ENCODE measurements at regions not wholly inside any gene's neighbourhood (a gene's known extent, or its start where the extent isn't known, plus 50 kb on each side); places are given as distances from the start of the nearest gene placed in this dataset.
"Not testable (repeated sequence)": the region's sequence is repeated elsewhere in the genome, so short reads cannot be mapped to it uniquely, and the experiment has no call there.

DNA sequence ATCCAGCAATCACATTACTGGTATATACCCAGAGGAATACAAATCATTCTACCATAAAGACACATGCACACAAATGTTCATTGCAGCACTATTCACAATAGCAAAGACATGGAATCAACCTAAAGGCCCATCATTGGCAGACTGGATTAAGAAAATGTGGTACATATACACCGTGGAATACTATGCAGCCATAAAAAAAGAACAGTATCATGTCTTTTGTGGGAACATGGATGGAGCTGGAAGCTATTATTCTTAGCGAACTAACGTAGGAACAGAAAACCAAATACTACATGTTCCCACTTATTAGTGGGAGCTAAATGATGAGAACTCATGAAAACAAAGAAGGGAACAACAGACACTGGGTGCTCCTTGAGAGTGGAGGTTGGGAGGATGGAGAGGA is 60.9 kb downstream of the PGRMC1 start:
- not testable (repeated sequence) for DNase-seq (ENCODE audit: low spot score); H3K27me3 Mint-ChIP-seq (ENCODE audit: low read depth); H3K4me1 Mint-ChIP-seq (ENCODE audit: low read depth); H3K4me3 Mint-ChIP-seq (ENCODE audit: unreplicated experiment); H3K27ac Mint-ChIP-seq (ENCODE audit: unreplicated experiment); H3K36me3 Mint-ChIP-seq (ENCODE audit: low read depth)
- H3K9me3 Mint-ChIP-seq (ENCODE audit: low read depth), result peaks cover 29% of the 10 kb centered on the region

DNA sequence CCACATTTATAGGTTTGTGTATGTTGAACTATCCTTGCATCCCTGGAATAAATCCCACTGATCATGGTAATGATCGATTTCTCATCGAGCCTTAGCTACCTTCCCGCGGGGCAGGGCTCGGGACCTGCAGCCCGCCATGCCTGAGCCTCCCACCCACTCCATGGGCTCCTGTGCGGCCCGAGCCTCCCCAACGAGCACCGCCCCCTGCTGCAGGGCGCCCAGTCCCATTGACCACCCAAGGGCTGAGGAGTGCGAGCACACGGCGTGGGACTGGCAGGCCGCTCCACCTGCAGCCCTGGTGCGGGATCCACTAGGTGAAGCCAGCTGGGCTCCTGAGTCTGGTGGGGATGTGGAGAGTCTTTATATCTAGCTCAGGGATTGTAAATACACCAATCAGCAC is 63.7 kb downstream of the PGRMC1 start:
- not testable (repeated sequence) for H3K27me3 Mint-ChIP-seq (ENCODE audit: low read depth); DNase-seq (ENCODE audit: low spot score); H3K27ac Mint-ChIP-seq (ENCODE audit: unreplicated experiment); H3K4me3 Mint-ChIP-seq (ENCODE audit: unreplicated experiment); H3K4me1 Mint-ChIP-seq (ENCODE audit: low read depth); H3K36me3 Mint-ChIP-seq (ENCODE audit: low read depth)
- H3K9me3 Mint-ChIP-seq (ENCODE audit: low read depth), result peaks cover 29% of the 10 kb centered on the region

DNA sequence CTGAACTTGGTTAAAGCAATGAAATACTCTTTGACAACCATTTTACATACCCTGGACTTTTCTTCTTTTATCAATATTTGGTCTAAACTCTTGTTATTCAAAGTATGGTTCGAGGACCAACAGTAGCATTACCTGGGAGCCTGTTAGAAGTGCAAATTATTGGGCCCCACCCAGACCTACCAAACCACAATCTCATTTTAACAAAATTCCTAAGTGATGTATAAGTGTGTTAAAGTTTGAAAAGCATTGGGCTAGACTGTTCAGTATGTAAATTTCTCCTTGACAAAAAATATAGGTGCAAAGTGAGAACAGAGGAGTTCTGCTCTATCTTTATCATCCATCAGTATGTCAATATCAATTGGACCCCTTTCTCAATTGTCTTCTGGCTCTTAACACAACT is 67.1 kb downstream of the PGRMC1 start:
- H3K4me3 Mint-ChIP-seq (ENCODE audit: unreplicated experiment), result no peak overlapping the region
- peaks cover 13% of the 10 kb centered on the region for H3K9me3 Mint-ChIP-seq (ENCODE audit: low read depth)
- TF ChIP-seq, protein P1, sequence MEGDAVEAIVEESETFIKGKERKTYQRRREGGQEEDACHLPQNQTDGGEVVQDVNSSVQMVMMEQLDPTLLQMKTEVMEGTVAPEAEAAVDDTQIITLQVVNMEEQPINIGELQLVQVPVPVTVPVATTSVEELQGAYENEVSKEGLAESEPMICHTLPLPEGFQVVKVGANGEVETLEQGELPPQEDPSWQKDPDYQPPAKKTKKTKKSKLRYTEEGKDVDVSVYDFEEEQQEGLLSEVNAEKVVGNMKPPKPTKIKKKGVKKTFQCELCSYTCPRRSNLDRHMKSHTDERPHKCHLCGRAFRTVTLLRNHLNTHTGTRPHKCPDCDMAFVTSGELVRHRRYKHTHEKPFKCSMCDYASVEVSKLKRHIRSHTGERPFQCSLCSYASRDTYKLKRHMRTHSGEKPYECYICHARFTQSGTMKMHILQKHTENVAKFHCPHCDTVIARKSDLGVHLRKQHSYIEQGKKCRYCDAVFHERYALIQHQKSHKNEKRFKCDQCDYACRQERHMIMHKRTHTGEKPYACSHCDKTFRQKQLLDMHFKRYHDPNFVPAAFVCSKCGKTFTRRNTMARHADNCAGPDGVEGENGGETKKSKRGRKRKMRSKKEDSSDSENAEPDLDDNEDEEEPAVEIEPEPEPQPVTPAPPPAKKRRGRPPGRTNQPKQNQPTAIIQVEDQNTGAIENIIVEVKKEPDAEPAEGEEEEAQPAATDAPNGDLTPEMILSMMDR (IDR thresholded peaks at IDR 0.05), result no peak
- no peak for DNase-seq (ENCODE audit: low spot score)
- no peaks in the 10 kb centered on the region for H3K27me3 Mint-ChIP-seq (ENCODE audit: low read depth)
- no peaks in the 10 kb centered on the region for H3K4me1 Mint-ChIP-seq (ENCODE audit: low read depth)
- H3K36me3 Mint-ChIP-seq (ENCODE audit: low read depth), result no peaks in the 10 kb centered on the region
- H3K27ac Mint-ChIP-seq (ENCODE audit: unreplicated experiment), result no peak overlapping the region

DNA sequence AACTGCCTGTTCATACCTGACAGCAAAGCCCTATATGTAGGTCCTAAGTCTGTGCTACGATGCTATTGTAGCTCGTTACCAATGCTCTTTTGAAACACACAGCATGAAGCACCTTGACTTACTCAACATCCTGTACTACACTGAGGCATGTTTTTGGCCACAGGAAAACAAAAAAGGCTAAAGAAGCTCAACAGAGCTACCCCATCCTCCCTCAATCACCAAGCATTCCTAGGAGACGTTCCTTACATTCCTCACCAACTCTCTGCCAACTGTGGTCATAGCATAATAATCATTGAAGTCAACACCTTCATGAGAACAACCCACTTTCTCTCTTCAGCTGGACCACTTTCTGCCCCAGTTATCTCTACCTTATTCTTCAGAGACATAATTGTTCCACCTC is 73.7 kb upstream of the SLC25A43 start:
- Mint-ChIP-seq H3K9me3 (ENCODE audit: low read depth) (peaks cover 22% of the 10 kb centered on the region), H3K27me3 (ENCODE audit: low read depth) (no peaks in the 10 kb centered on the region), H3K4me3 (ENCODE audit: unreplicated experiment) (no peak overlapping the region), H3K36me3 (ENCODE audit: low read depth) (no peaks in the 10 kb centered on the region), H3K27ac (ENCODE audit: unreplicated experiment) (no peak overlapping the region), H3K4me1 (ENCODE audit: low read depth) (no peaks in the 10 kb centered on the region)
- TF ChIP-seq, protein P1 (IDR thresholded peaks at IDR 0.05), result no peak
- DNase-seq (ENCODE audit: low spot score), result no peak

DNA sequence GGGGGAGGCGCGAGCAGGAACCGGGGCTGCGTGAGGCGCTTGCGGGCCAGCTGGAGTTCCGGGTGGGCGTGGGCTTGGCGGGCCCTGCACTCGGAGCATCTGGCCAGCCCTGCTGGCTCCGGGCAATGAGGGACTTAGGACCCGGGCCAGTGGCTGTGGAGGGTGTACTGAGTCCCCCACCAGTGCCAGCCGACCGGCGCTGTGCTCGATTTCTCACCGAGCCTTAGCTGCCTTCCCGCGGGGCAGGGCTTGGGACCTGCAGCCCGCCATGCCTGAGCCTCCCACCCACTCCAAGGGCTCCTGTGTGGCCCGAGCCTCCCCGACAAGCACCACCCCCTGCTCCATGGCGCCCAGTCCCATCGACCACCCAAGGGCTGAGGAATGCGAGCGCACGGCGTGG is 67.3 kb upstream of the SLC25A43 start:
- not testable (repeated sequence) for H3K4me3 Mint-ChIP-seq (ENCODE audit: unreplicated experiment); H3K36me3 Mint-ChIP-seq (ENCODE audit: low read depth); H3K27ac Mint-ChIP-seq (ENCODE audit: unreplicated experiment); H3K9me3 Mint-ChIP-seq (ENCODE audit: low read depth); H3K4me1 Mint-ChIP-seq (ENCODE audit: low read depth); H3K27me3 Mint-ChIP-seq (ENCODE audit: low read depth)
- DNase-seq (ENCODE audit: low spot score), result peak; percentile 77

DNA sequence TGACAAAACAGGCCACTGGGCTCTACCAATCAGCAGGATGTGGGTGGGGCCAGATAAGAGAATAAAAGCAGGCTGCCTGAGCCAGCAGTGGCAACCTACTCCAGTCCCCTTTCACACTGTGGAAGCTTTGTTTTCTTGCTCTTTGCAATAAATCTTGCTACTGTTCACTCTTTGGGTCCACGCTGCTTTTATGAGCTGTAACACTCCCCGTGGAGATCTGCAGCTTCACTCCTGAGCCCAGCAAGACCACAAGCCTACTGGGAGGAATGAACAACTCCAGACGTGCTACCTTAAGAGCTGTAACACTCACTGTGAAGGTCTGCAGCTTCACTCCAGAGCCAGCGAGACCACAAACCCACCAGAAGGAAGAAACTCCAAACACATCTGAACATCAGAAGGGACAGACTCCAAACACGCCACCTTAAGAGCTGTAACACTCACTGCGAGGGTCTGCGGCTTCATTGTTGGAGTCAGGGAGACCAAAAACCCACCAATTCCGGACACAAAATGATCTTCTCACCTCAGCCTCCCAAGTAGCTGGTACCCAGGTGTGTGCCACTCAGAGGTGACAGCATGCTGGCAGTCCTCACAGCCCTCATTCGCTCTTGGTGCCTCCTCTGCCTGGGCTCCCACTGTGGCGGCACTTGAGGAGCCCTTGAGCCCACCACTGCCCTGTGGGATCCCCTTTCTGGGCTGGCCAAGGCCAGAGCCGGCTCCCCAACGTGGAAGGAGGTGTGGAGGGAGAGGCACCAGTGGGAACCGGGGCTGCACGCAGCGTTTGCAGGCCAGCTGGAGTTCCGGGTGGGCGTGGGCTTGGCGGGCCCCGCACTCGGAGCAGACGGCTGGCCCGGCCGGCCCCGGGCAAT is 66.0 kb upstream of the SLC25A43 start:
- H3K36me3 Mint-ChIP-seq (ENCODE audit: low read depth); H3K27me3 Mint-ChIP-seq (ENCODE audit: low read depth); H3K9me3 Mint-ChIP-seq (ENCODE audit: low read depth); H3K4me3 Mint-ChIP-seq (ENCODE audit: unreplicated experiment); H3K27ac Mint-ChIP-seq (ENCODE audit: unreplicated experiment); H3K4me1 Mint-ChIP-seq (ENCODE audit: low read depth): not testable (repeated sequence)
- DNase-seq (ENCODE audit: low spot score), result peak; percentile 87

DNA sequence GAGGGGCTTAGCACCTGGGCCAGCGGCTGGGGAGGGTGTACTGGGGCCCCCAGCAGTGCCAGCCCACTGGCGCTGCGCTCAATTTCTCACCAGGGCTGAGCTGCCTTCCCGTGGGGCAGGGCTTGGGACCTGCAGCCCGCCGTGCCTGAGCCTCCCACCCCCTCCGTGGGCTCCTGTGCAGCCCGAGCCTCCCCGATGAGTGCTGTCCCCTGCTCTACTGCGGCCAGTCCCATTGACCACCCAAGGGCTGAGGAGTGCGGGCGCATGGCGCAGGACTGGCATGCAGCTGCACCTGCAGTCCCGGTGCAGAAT is 65.5 kb upstream of the SLC25A43 start:
- H3K36me3 Mint-ChIP-seq (ENCODE audit: low read depth); H3K4me3 Mint-ChIP-seq (ENCODE audit: unreplicated experiment); H3K4me1 Mint-ChIP-seq (ENCODE audit: low read depth); H3K27ac Mint-ChIP-seq (ENCODE audit: unreplicated experiment); H3K27me3 Mint-ChIP-seq (ENCODE audit: low read depth); DNase-seq (ENCODE audit: low spot score): not testable (repeated sequence)
- H3K9me3 Mint-ChIP-seq (ENCODE audit: low read depth), result peaks cover 11% of the 10 kb centered on the region

DNA sequence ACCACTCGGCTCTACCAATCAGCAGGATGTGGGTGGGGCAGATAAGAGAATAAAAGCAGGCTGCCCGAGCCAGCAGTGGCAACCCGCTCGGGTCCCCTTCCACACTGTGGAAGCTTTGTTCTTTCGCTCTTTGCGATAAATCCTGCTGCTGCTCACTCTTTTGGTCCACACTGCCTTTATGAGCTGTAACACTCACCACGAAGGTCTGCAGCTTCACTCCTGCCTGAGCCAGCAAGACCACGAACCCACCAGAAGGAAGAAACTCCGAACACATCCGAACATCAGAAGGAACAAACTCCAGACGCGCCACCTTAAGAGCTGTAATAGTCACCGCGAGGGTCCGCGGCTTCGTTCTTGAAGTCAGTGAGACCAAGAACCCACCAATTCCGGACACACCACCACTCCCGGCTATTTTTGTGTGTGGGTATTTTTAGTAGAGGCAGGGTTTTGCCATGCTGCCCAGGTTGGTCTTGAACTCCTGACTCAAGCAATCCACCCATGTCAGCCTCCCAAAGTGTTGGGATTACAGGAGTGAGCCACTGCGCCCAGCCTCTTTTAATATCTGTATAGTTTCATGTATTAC is 64.6 kb upstream of the SLC25A43 start:
- DNase-seq (ENCODE audit: low spot score); H3K27ac Mint-ChIP-seq (ENCODE audit: unreplicated experiment); H3K4me3 Mint-ChIP-seq (ENCODE audit: unreplicated experiment); H3K4me1 Mint-ChIP-seq (ENCODE audit: low read depth); H3K27me3 Mint-ChIP-seq (ENCODE audit: low read depth); H3K36me3 Mint-ChIP-seq (ENCODE audit: low read depth): not testable (repeated sequence)
- H3K9me3 Mint-ChIP-seq (ENCODE audit: low read depth), result peaks cover 15% of the 10 kb centered on the region

Measured in chondrocyte (in vitro differentiated cells).